ENCODE measurements at regions not wholly inside any gene's neighbourhood (a gene's known extent, or its start where the extent isn't known, plus 50 kb on each side); places are given as distances from the start of the nearest gene placed in this dataset.

- TF ChIP-seq, protein P1, sequence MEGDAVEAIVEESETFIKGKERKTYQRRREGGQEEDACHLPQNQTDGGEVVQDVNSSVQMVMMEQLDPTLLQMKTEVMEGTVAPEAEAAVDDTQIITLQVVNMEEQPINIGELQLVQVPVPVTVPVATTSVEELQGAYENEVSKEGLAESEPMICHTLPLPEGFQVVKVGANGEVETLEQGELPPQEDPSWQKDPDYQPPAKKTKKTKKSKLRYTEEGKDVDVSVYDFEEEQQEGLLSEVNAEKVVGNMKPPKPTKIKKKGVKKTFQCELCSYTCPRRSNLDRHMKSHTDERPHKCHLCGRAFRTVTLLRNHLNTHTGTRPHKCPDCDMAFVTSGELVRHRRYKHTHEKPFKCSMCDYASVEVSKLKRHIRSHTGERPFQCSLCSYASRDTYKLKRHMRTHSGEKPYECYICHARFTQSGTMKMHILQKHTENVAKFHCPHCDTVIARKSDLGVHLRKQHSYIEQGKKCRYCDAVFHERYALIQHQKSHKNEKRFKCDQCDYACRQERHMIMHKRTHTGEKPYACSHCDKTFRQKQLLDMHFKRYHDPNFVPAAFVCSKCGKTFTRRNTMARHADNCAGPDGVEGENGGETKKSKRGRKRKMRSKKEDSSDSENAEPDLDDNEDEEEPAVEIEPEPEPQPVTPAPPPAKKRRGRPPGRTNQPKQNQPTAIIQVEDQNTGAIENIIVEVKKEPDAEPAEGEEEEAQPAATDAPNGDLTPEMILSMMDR (IDR thresholded peaks at IDR 0.05; ENCODE audit: low read depth, low read length, poor library complexity, severe bottlenecking), result no peak
- no peak for TF ChIP-seq EZH2phosphoT487 (IDR thresholded peaks at IDR 0.05; ENCODE audit: borderline replicate concordance, low read length)
These were observed 605.9 kb downstream of the NPHP4 start for GRCh38 chr1:5386371-5386770.

Measured in DOHH2 (cell line).